GM06990 (cell line): ENCODE measurements at regions not wholly inside any gene's neighbourhood (a gene's known extent, or its start where the extent isn't known, plus 50 kb on each side); places are given as distances from the start of the nearest gene placed in this dataset.

Experiments
- DNase-seq: peaks from one replicate; pipeline ENCODE4 v3.0.0-alpha.2; 2011; ENCODE audit not compliant: insufficient read length; ENCODE audit errors: extremely low read depth
- H3K27me3 ChIP-seq: replicated peaks from 2 replicates; pipeline ENCODE4 v1.6.0; 2011; ENCODE audit warnings: low read length; ENCODE audit not compliant: control insufficient read depth, insufficient read depth
- H3K36me3 ChIP-seq: 2 replicates; pipeline ENCODE4 v1.5.1; 2011; ENCODE audit warnings: low read length; ENCODE audit not compliant: control insufficient read depth, insufficient read depth
- H3K4me3 ChIP-seq: replicated peaks from 2 replicates; pipeline ENCODE4 v1.5.1; 2011; ENCODE audit warnings: low read depth, mild to moderate bottlenecking, control low read depth, low read length
- TF ChIP-seq, protein P1 (sequence below): IDR thresholded peaks from 2 replicates; pipeline ENCODE4 v1.5.1; 2011; ENCODE audit warnings: low read length, control low read depth, mild to moderate bottlenecking, inconsistent platforms; ENCODE audit not compliant: insufficient read depth, poor library complexity, severe bottlenecking

DNA sequence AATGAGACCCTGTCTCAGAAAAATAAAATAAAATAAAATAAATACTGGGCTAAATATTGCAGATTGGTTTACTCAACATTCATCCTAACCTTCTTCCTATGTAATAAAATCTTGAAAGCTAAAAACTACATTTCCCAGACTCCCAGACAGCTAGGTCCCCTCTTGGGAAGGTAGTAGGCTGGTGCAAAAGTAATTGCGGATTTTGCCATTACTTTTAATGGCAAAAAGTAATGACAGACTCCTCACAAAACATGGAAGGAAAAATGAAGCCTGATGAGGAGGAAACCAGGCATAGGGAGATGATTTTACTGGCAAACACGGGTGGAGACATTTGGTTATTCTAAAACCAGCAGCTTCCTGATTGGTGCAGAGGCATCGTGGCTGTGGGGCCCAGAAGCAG lies 70.6 kb upstream of the E2F3 start:
- H3K4me3 ChIP-seq, result no peak overlapping the region
- no peak for DNase-seq
- H3K27me3 ChIP-seq, result no peaks in the 10 kb centered on the region
- H3K36me3 ChIP-seq, result no peaks in the 10 kb centered on the region
- TF ChIP-seq, protein P1, sequence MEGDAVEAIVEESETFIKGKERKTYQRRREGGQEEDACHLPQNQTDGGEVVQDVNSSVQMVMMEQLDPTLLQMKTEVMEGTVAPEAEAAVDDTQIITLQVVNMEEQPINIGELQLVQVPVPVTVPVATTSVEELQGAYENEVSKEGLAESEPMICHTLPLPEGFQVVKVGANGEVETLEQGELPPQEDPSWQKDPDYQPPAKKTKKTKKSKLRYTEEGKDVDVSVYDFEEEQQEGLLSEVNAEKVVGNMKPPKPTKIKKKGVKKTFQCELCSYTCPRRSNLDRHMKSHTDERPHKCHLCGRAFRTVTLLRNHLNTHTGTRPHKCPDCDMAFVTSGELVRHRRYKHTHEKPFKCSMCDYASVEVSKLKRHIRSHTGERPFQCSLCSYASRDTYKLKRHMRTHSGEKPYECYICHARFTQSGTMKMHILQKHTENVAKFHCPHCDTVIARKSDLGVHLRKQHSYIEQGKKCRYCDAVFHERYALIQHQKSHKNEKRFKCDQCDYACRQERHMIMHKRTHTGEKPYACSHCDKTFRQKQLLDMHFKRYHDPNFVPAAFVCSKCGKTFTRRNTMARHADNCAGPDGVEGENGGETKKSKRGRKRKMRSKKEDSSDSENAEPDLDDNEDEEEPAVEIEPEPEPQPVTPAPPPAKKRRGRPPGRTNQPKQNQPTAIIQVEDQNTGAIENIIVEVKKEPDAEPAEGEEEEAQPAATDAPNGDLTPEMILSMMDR, result no peak

DNA sequence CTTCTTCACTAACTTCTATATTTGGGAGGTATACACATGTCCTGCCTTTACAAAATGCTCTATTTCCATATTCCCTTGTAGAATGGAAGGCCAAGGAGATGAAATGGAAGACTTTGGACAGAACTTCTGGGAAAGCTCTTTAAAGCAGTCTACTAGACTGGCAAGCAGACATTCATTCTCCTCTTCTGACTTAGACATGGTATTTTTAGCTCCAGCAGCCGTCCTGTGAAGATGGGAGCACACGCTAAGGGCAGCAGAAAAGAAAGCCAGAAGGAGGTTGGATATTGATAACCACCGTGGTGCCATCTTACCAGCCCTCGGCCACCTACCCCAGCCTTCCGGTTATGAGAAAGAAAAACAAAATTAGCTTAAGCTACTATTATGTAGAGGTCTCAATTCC lies 70.1 kb upstream of the E2F3 start:
- no peak for DNase-seq
- H3K27me3 ChIP-seq, result no peaks in the 10 kb centered on the region

DNA sequence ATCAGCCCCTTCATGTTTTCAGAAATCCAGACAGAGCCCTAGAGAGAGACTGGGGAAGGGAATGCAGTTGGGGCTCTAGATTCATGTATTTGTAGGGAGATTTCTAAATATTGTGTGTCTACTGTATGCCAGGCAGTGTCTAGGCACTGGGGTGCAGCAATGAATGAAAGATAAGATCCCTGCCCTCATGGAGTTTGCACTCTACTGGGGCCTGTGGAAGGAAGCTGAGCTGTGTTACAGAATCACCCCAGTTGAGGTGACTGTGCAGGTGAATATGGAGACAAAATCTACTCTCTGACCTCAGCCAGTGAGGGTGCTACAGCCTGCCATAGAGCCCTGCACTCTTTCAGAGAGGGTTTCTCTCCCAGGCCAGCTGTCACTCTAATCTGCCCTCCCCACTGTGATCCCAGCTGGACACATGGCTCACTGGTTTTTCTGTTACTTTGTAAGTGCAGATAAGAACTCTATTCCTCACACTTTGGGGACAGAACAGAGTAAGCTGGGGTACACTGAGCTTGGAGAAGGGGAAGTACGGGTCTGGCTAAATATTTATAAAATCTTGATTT lies 69.2 kb upstream of the E2F3 start:
- TF ChIP-seq, protein P1, result no peak

More for the DNA sequence above, 70.1 kb upstream of the E2F3 start:
- Histone ChIP-seq H3K4me3 (no peak overlapping the region), H3K36me3 (no peaks in the 10 kb centered on the region)
- TF ChIP-seq, protein P1, result no peak

DNA sequence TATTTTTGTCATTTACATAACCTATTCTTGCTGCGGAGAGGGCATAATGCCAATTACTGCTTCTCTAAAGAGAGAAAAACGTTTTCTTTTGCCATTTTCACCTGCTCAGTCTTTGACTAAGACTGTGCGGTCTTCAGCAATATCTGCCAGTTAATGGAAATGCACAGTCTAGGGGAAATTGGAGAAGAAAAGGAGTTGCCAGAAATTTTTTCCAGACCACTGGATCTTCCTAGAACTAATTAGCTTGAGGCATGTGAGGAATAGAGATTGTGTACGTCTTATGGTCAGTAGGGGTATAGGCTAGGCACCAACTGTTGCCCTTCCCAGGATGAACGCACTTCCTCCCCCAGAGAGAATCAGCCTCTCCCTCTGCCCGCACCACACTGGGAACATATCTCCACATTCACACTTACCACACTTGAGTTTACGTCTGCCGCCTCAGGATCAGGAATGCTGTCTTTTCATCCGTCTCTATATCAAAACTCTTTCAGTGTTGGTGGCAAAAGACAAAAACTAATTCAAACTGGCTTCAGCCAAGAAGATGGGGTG lies 67.9 kb upstream of the E2F3 start:
- H3K36me3 ChIP-seq, result no peaks in the 10 kb centered on the region
- no peak for DNase-seq
- H3K27me3 ChIP-seq, result no peaks in the 10 kb centered on the region
- TF ChIP-seq, protein P1, result no peak
- H3K4me3 ChIP-seq, result no peak overlapping the region

More for the DNA sequence above, 69.2 kb upstream of the E2F3 start:
- Histone ChIP-seq H3K4me3 (no peak overlapping the region), H3K36me3 (no peaks in the 10 kb centered on the region), H3K27me3 (no peaks in the 10 kb centered on the region)
- DNase-seq, result no peak

DNA sequence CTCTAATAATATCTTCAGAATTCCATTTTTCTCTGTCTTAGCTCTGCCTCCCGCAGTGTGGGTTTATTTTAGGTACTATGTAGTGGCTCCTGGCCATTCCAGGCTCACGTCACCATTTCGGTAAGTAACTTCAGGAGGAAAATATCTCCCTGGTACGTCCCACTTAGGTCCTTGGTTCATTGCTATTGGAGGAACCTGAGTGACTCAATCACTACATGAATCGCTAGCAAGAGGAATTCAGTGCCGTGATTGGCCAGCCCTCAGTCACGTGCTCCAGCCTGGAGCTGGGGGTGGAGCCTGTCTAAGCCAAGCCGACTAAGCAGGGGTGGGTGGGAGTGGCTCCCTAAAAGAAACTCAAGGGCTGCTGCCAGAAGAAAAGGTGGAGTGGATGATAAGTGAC lies 67.3 kb upstream of the E2F3 start:
- no peaks in the 10 kb centered on the region for H3K36me3 ChIP-seq
- no peaks in the 10 kb centered on the region for H3K27me3 ChIP-seq
- no peak overlapping the region for H3K4me3 ChIP-seq
- no peak for DNase-seq
- TF ChIP-seq, protein P1, result no peak

DNA sequence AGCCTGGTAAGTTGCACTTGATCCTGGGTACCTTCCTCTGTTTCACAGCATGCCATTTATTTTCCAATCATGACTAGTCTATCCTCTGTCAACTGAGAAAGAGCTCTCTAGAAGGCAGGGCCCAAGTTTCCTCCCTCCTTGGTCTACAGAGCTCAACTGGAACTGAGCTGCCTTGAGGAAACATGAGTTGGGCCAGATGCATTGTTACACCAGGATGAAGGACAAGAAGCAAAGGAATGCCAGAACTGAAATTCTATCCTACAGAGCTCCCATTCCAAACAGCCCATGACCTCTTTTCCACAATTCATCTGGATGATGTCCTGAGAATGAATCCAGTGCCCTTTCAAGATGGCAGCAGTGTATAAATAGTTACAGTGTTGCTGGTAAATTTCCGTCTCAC lies 66.7 kb upstream of the E2F3 start:
- TF ChIP-seq, protein P1, result no peak
- Histone ChIP-seq H3K36me3 (no peaks in the 10 kb centered on the region), H3K27me3 (no peaks in the 10 kb centered on the region), H3K4me3 (no peak overlapping the region)
- no peak for DNase-seq
